GM20000 (cell line): ENCODE measurements at regions not wholly inside any gene's neighbourhood (a gene's known extent, or its start where the extent isn't known, plus 50 kb on each side); places are given as distances from the start of the nearest gene placed in this dataset.
"Not testable (repeated sequence)": the region's sequence is repeated elsewhere in the genome, so short reads cannot be mapped to it uniquely, and the experiment has no call there.

Source experiments
- DNase-seq: peaks from one replicate; pipeline ENCODE4 v3.0.0; 2012; ENCODE audit warnings: low spot score
- CTCF ChIP-seq: IDR thresholded peaks from 2 replicates; pipeline ENCODE4 v1.5.1; 2012; ENCODE audit warnings: mild to moderate bottlenecking, control low read depth; ENCODE audit errors: extremely low read depth, missing control alignments

- no peak for TF ChIP-seq CTCF
- no peak for DNase-seq
These were observed 112.7 kb downstream of the GJA1 start for GRCh38 chr6:121548131-121548530.

DNA sequence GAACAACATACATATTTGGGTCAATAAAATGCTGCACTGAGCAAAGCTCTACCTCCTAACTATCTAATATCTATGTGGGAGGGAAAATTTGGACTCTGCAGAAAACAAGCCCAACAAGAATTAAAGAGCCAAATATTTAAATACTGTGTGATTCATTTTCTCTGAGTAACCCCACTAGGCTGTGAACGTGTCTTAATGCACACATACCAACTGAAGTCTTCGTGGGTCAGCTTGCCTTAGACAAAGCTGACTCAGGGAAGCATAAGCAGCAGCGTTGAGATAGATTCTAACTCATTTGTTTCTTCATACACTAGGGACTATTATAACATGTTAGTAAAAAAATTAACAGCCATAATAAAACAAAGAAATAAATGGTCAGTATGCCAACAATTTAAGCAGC is 114.3 kb downstream of the GJA1 start:
- no peak for DNase-seq
- no peak for TF ChIP-seq CTCF

- no peak for DNase-seq
These were observed 115.1 kb downstream of the GJA1 start for GRCh38 chr6:121550491-121551010.

GRCh38 chr6:121555201-121555600 is 119.8 kb downstream of the GJA1 start:
- no peak for DNase-seq
- no peak for TF ChIP-seq CTCF

More at GRCh38 chr6:121550491-121551010, 115.1 kb downstream of the GJA1 start:
- TF ChIP-seq CTCF: no peak

GRCh38 chr6:121556149-121556548 is 120.7 kb downstream of the GJA1 start:
- not testable (repeated sequence) for DNase-seq

GRCh38 chr6:121557146-121557940 is 121.9 kb downstream of the GJA1 start:
- TF ChIP-seq CTCF: no peak
- DNase-seq: no peak

GRCh38 chr6:121559611-121560269 is 124.3 kb downstream of the GJA1 start:
- no peak for TF ChIP-seq CTCF

More at GRCh38 chr6:121559611-121560269, 124.3 kb downstream of the GJA1 start:
- no peak for DNase-seq
